BJ (cell line): ENCODE measurements at regions not wholly inside any gene's neighbourhood (a gene's known extent, or its start where the extent isn't known, plus 50 kb on each side); places are given as distances from the start of the nearest gene placed in this dataset.

ENCODE experiments used
- CTCF ChIA-PET: fragments of 350-600 bp; formaldehyde crosslinking; extraction: SDS; loops from one replicate; lab custom pipeline; 2021; ENCODE audit warnings: antibody characterized with exemption, inconsistent platforms; lab: Yijun Ruan, JAX
- POLR2A ChIA-PET: fragments of 300-600 bp; sonication (Branson Sonifier 250); formaldehyde crosslinking; extraction: SDS; loops from one replicate; lab custom pipeline; 2021; ENCODE audit warnings: antibody characterized with exemption; lab: Charles Lee
- DNase-seq: peaks from one replicate; pipeline ENCODE4 v3.0.0-alpha.2; 2011; ENCODE audit warnings: low read depth
- H3K27me3 ChIP-seq: 2 replicates; pipeline ENCODE4 v1.6.0; 2011; ENCODE audit warnings: low read length; ENCODE audit not compliant: control insufficient read depth, insufficient read depth
- H3K36me3 ChIP-seq: 2 replicates; pipeline ENCODE4 v1.5.1; 2011; ENCODE audit warnings: low read length; ENCODE audit not compliant: control insufficient read depth, insufficient read depth
- H3K4me3 ChIP-seq: 2 replicates; pipeline ENCODE4 v1.5.1; 2011; ENCODE audit warnings: low read depth, mild to moderate bottlenecking, control low read depth, low read length
- CTCF ChIP-seq: IDR thresholded peaks from 2 replicates; pipeline ENCODE4 v1.5.1; 2011; ENCODE audit warnings: low read depth, mild to moderate bottlenecking, control low read depth, inconsistent platforms, low read length, moderate library complexity; ENCODE audit not compliant: insufficient read depth

GRCh38 chr17:69734656-69735055, 320.2 kb downstream of the MAP2K6 start:
- H3K27me3 ChIP-seq, result no peaks in the 10 kb centered on the region
- TF ChIP-seq CTCF, result no peak
- DNase-seq, result no peak
- ChIA-PET CTCF (interaction anchor here (0.7 kb wide), 1 partner anchor 36 kb away, joined by 3 read pairs; no protein-coding TSS in a partner anchor), POLR2A (no interaction called here)
- no peak overlapping the region for H3K4me3 ChIP-seq
- H3K36me3 ChIP-seq, result no peaks in the 10 kb centered on the region

- no peak for TF ChIP-seq CTCF
- H3K4me3 ChIP-seq, result no peak overlapping the region
- H3K27me3 ChIP-seq, result no peaks in the 10 kb centered on the region
- H3K36me3 ChIP-seq, result no peaks in the 10 kb centered on the region
- no peak for DNase-seq
- ChIA-PET POLR2A (no interaction called here), CTCF (no interaction called here)
Observed at GRCh38 chr17:69735285-69735684, 320.8 kb downstream of the MAP2K6 start.

- no peak for DNase-seq
- Histone ChIP-seq H3K27me3 (no peaks in the 10 kb centered on the region), H3K4me3 (no peak overlapping the region), H3K36me3 (no peaks in the 10 kb centered on the region)
- CTCF ChIA-PET, result interaction anchor here (0.5 to 1.5 kb wide), 3 partner anchors 9 to 1509 kb away, joined by 3 to 4 read pairs (median 4); no protein-coding TSS in a partner anchor
- POLR2A ChIA-PET, result no interaction called here
- TF ChIP-seq CTCF, result no peak
Observed at GRCh38 chr17:69743091-69743490, 328.6 kb downstream of the MAP2K6 start.

GRCh38 chr17:69744512-69745070, 330.1 kb downstream of the MAP2K6 start:
- ChIA-PET POLR2A (no interaction called here), CTCF (no interaction called here)
- DNase-seq, result no peak
- Histone ChIP-seq H3K27me3 (no peaks in the 10 kb centered on the region), H3K36me3 (no peaks in the 10 kb centered on the region), H3K4me3 (no peak overlapping the region)
- no peak for TF ChIP-seq CTCF

- DNase-seq, result no peak
- no peak for TF ChIP-seq CTCF
- no peaks in the 10 kb centered on the region for H3K27me3 ChIP-seq
- no peaks in the 10 kb centered on the region for H3K36me3 ChIP-seq
- CTCF ChIA-PET, result interaction anchor here (0.7 kb wide), 1 partner anchor 52 kb away, joined by 3 read pairs; no protein-coding TSS in a partner anchor
- POLR2A ChIA-PET, result no interaction called here
- H3K4me3 ChIP-seq, result no peak overlapping the region
Observed at GRCh38 chr17:69749911-69750310, 325.1 kb upstream of the KCNJ16 start.
